NCI-H2227 (cell line): ENCODE measurements at regions not wholly inside any gene's neighbourhood (a gene's known extent, or its start where the extent isn't known, plus 50 kb on each side); places are given as distances from the start of the nearest gene placed in this dataset.

Experiments
- DNase-seq: peaks from one replicate; lab custom pipeline; 2025; ENCODE audit not compliant: unreplicated experiment; lab: John Stamatoyannopoulos, UW

DNA sequence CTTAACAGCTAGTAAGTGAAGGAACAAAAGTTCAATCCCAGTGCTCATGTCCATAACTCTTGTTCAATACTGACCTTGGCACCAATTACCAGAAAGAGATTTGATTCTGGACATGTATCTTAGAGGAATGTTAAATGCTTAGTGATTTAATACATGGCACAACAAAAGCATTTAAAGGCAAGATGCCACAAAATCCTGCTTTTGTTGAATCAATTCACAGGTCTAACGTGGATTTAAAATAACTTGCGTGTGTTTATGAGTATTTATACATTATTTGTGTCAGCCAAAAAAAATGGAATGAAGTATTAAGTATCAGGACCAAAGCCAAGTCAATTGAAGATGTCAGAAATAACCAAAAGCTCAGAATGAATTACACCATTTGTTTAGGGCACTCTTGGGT, 85.4 kb upstream of the GIMD1 start:
- no peak for DNase-seq

DNA sequence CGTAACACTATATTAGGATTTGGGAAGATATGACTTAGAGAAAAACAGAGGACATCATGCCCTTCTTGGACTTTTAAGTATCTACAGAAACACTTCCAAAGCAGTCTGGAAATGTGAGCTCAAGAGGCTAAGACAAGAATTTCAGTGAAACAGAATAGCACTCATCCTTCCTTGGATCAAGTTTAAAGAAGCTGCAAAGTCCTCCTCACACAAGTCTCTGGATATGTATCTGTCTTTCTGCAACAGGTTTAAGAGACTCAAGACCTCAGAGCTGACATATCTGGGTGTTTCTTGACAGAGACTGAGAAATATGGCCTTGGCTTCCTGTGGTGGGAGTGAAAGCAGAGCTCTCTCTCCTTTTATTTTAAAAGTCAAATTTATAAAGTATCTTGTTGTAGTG, 82.5 kb upstream of the GIMD1 start:
- DNase-seq = no peak

DNA sequence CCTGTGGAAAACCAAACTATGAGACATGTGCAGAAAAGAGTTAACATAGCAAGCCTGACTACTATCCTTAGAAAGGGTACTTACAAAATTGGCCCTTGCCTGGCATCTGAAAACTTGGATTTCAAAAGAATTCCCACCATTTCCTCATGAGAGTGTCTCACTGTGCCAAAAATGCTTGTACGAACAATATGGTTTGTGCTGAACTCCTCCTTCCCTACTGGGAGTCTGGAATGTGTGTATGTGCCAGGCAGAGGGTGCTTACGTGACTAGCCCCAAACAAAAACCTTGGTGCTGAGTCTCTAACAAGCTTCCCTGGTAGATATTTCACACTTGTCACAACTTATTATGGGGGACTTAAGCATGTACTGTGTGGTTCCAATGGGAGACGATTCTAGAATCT, 81.7 kb upstream of the GIMD1 start:
- no peak for DNase-seq

DNA sequence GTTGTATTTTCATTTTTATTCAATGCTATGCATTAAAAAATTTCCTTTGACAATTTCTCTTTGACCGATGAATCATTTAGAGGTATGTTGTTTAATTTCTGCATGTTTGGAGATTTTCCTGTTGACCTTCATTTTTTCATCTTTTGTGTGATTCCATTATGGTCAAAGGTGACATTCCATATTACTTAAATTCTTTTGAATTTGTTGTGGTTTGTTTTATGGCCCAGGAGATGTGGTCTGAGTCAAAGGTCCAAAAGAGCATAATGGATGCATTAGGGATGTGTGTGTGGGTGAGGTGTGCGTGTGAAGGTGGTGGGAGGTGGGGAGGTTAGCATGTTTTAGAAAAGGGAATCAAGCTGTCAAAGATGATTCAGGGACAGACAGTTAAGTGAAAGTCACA, 76.0 kb upstream of the GIMD1 start:
- DNase-seq = no peak

DNA sequence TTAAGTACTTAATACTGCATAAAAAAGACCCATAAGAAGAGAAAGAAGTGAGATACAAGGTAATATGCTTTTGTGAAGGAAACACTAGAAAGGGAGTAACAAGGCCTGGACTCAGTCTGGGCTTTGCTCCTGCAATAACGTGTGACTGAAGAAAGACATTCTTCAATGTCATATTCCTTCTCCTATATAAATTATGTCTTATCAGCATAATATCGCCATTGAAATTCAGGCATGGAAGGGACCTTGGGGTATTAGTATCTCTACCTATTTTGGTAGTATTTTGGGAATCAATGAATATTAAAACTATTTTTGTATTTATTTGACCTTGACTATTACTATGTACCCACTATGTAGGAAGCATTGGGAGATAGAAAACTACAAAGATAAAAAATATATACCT, 62.2 kb upstream of the GIMD1 start:
- DNase-seq = no peak

DNA sequence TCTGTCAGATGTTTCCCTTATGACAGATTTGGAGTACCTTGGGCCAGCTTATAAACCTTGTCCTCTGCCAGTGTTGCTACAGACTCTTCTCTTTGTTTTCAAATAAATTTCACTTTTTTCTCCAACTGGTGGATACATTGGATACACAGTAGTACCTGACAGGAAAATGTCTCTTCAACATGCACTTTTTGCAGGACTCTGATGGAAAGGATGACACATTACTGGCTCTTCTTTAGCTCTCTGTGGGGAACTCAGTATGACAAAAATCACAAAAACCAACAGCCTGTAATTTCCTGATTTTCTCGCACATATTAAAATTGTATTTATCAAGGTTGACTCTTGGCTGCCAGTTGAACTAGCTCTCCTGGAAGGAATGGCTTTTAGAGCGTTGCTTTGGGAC, 61.3 kb upstream of the GIMD1 start:
- DNase-seq = no peak

DNA sequence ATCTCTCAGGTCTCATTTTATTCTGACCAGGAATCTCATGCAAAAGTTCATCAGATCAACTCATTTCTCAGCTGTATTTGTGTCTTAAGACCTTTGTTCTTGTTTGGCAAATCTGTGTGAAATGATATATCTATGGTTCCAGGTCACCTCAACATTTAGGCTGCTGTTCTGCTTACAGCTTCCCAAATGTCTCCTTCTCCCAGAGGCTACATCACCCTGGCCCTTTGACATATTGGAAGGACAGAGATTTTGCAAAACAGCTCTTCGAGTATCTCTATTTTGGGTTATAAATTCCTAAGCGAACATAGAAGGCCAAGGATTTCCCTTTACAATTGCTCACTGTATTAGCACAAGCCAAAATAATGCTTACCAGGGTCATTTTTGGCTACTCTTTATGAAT, 57.5 kb upstream of the GIMD1 start:
- no peak for DNase-seq

DNA sequence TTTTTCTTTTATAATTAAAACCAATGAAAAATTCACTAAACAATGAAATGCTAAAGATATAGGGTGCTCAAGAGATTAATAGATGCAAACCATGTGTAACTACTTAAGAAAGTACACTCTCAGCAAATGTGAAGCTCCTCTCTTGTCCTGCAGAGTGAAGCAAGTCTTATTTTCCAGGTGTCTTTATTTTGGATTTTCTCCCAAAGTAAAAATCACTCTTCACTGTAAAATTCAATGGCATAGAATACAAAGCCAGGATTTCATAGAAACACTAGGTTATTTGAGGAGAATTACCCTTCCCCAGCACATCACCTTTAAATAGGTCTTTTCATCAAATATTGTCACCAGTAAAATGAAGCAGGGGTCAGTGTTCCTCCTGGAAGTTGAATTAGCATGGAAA, 57.0 kb upstream of the GIMD1 start:
- DNase-seq = no peak

DNA sequence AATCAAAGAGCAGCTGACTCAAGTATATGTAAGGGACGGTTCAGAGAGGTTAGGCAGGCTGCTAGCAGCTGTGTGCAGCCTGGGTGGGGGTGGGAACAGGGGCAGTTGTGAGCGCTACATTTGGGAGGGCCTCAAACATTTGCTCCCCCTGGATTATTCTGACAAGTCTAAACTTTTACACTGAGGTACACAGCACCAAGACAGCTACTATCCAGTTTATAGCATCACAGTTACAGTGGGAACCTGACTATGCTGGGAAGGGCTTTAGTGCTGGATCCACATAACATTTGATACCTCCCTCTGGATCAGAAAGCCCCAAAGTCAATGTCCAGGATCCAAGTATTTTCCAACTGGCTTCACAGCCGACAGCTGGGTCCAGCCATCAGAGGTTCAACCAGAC, 55.8 kb upstream of the GIMD1 start:
- DNase-seq = no peak

DNA sequence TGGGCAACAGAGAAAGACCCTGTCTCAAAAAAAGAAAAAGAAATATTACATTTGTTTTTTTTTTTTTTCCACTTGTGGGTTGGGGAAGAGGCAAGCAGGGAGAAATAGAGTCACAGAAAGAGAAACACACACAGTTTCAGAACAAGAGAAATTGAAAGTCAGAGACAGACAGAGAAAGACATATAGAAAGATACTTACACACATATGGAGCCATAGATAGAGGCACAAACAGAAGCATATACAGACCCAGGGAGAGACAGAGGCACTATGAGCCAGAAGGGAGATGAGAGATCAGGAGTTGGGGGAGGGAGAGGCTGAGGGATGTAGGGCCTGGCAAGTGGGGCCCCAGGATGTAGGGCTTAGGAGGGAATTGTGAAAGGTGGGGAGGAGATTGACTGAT, 55.2 kb upstream of the GIMD1 start:
- DNase-seq = no peak

DNA sequence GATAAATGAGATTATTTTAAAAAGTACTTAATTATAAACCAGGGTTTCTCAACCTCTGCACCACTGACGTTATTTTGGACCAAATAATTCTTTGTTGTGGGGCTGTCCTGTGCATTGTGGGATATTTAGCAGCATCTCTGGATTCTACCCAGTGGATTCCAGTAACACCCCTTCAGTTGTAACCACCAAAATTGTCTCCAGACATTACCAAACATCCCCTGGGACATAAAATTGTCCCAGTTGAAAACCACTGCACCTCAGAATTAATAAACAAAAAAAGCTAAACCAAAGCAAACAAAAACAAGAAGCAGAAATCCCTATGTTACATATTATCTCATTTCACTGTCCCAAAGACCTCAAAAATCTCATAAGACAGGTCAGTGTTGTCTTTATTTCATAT, 54.2 kb upstream of the GIMD1 start:
- no peak for DNase-seq

DNA sequence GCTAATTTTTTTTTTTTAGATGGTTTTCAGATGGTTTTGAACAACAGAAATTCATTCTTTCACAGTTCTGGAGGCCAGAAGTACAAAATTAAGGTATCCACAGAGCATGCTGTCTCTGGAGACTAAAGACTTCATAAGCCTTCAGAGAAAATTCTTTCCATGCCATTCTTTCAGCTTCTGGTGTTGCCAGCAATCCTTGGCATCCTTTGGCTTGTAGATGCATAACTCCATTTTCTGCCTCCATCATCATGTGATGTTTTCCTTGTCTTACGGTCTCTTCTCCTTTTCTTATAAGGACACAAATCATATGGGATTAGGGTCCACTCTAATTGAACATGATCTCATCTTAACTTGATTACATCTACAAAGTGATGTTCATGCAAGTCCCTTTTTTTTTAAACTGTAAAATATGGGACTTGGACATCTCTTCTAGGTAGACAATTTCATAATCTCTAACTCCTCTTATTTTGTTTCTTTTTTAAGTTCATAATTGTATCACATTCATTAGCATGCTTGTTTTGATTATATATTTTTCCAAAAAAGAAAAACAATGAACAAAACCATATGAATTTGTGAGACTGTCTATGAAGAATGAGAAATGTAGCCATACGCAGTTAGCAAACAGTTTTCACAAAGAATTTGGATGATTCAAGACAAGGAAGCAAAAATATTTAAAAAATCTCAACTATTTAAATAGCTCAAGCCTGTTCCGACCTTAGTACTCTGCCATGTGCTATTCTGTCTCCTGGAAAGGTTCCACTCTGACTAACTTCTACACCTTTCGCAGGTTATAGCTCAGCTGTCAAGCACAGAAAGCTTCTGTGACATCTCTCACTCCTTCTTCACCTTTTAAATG, 53.1 kb upstream of the GIMD1 start:
- no peak for DNase-seq

DNA sequence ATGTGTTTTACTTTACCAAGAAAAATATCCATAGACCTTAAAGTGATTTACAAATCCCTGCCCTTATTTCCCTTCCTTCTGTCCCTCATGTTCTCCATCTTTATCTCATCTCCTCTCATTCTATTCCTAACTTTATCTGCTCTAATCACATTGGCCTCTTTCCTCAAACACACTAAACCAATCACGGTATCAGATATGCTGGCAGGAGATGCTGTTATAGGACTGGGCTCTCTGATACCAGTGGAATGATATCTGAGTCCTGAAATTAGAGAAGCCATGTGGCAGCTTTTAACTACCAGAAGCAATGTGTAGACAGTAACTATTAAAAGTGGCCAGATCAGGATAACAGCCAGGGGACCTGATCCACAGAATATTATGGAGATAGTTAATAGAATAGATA, 49.9 kb upstream of the GIMD1 start:
- no peak for DNase-seq
